WTC11 (cell line): ENCODE measurements at regions not wholly inside any gene's neighbourhood (a gene's known extent, or its start where the extent isn't known, plus 50 kb on each side); places are given as distances from the start of the nearest gene placed in this dataset.

ENCODE experiments used
- ATAC-seq: fragments of 200-7000 bp; cut with Tn5 transposase; 2 replicates; pipeline ENCODE4 v1.10.0; 2021; ENCODE audit warnings: mild to moderate bottlenecking, moderate library complexity
- CTCF ChIA-PET: fragments of 300-600 bp; sonication (Branson Sonifier 250); formaldehyde crosslinking; loops from one replicate; lab custom pipeline; 2021; ENCODE audit warnings: antibody characterized with exemption; lab: Charles Lee
- POLR2A ChIA-PET: fragments of 350-600 bp; sonication (Branson Sonifier 250); formaldehyde crosslinking; loops from one replicate; lab custom pipeline; 2021; ENCODE audit warnings: antibody characterized with exemption; lab: Charles Lee
- DNase-seq: peaks from one replicate; pipeline ENCODE4 v3.0.0; 2021; ENCODE audit warnings: low spot score
- H3K27ac Mint-ChIP-seq: 2 replicates; pipeline ENCODE4 v1.8.0; 2021; ENCODE audit warnings: mixed read lengths
- H3K27me3 Mint-ChIP-seq: 2 replicates; pipeline ENCODE4 v1.8.0; 2021; ENCODE audit warnings: low read depth, mild to moderate bottlenecking, moderate library complexity, mixed read lengths
- H3K36me3 Mint-ChIP-seq: 2 replicates; pipeline ENCODE4 v1.8.0; 2021; ENCODE audit warnings: mixed read lengths
- H3K4me1 Mint-ChIP-seq: 2 replicates; pipeline ENCODE4 v1.8.0; 2022; ENCODE audit warnings: mixed read lengths
- H3K4me3 Mint-ChIP-seq: 2 replicates; pipeline ENCODE4 v1.8.0; 2021; ENCODE audit warnings: mild to moderate bottlenecking, moderate library complexity, mixed read lengths
- H3K9me3 Mint-ChIP-seq: 2 replicates; pipeline ENCODE4 v1.8.0; 2021; ENCODE audit warnings: mixed read lengths
- CREM ChIP-seq: sonication (generic); formaldehyde crosslinking; IDR thresholded peaks from 2 replicates; pipeline ENCODE4 v1.8.1; 2022; ENCODE audit warnings: mild to moderate bottlenecking, missing genetic modification reagents, moderate library complexity
- EMX1 ChIP-seq: fragments of 250-450 bp; sonication (Bioruptor Pico); IDR thresholded peaks from 2 replicates; pipeline ENCODE4 v1.8.0; 2021; ENCODE audit warnings: mild to moderate bottlenecking
- HMGA2 ChIP-seq: fragments of 250-450 bp; sonication (Bioruptor Pico); IDR thresholded peaks from 2 replicates; pipeline ENCODE4 v1.4.0; 2021; ENCODE audit warnings: mild to moderate bottlenecking, moderate library complexity
- JUN ChIP-seq: sonication (generic); formaldehyde crosslinking; IDR thresholded peaks from 2 replicates; pipeline ENCODE4 v1.8.0; 2023; ENCODE audit warnings: mild to moderate bottlenecking, missing genetic modification reagents
- OVOL2 ChIP-seq: fragments of 250-450 bp; sonication (Bioruptor Pico); IDR thresholded peaks from 2 replicates; pipeline ENCODE4 v1.9.0; 2021; ENCODE audit warnings: mild to moderate bottlenecking, borderline replicate concordance
- SMAD3 ChIP-seq: sonication (generic); formaldehyde crosslinking; IDR thresholded peaks from 2 replicates; pipeline ENCODE4 v1.8.0; 2022; ENCODE audit warnings: missing genetic modification reagents, mild to moderate bottlenecking, borderline replicate concordance
- ZBTB21 ChIP-seq: sonication (generic); formaldehyde crosslinking; IDR thresholded peaks from 2 replicates; pipeline ENCODE4 v1.8.1; 2023; ENCODE audit warnings: mild to moderate bottlenecking, missing genetic modification reagents, borderline replicate concordance
- ZNF121 ChIP-seq: sonication (generic); formaldehyde crosslinking; IDR thresholded peaks from 2 replicates; pipeline ENCODE4 v1.8.0; 2023; ENCODE audit warnings: missing genetic modification reagents
- ZNF317 ChIP-seq: sonication (generic); formaldehyde crosslinking; IDR thresholded peaks from 2 replicates; pipeline ENCODE4 v1.8.1; 2023; ENCODE audit warnings: low read depth, mild to moderate bottlenecking, moderate library complexity, missing genetic modification reagents, borderline replicate concordance
- ZNF671 ChIP-seq: fragments of 250-450 bp; sonication (Bioruptor Pico); IDR thresholded peaks from 2 replicates; pipeline ENCODE4 v1.8.0; 2021; ENCODE audit warnings: mild to moderate bottlenecking
- TF ChIP-seq, protein P1 (sequence below): fragments of 250-450 bp; sonication (Bioruptor Pico); IDR thresholded peaks from 2 replicates; pipeline ENCODE4 v1.8.0; 2021; ENCODE audit warnings: mild to moderate bottlenecking
- TF ChIP-seq, protein P2 (sequence below): sonication (generic); formaldehyde crosslinking; IDR thresholded peaks from 2 replicates; pipeline ENCODE4 v1.8.1; 2022; ENCODE audit warnings: low read depth, missing genetic modification reagents, borderline replicate concordance
- TF ChIP-seq, protein P3 (sequence below): fragments of 250-450 bp; sonication (Bioruptor Pico); IDR thresholded peaks from 2 replicates; pipeline ENCODE4 v1.9.0; 2021; ENCODE audit warnings: mild to moderate bottlenecking, borderline replicate concordance
- TF ChIP-seq, protein P4 (sequence below): sonication (generic); formaldehyde crosslinking; IDR thresholded peaks from 2 replicates; pipeline ENCODE4 v1.8.1; 2022; ENCODE audit warnings: mild to moderate bottlenecking, moderate library complexity, missing genetic modification reagents
- TF ChIP-seq, protein P5 (sequence below): sonication (generic); formaldehyde crosslinking; IDR thresholded peaks from 2 replicates; pipeline ENCODE4 v1.8.0; 2022; ENCODE audit warnings: mild to moderate bottlenecking, missing genetic modification reagents
- TF ChIP-seq, protein P6 (sequence below): fragments of 250-450 bp; sonication (Bioruptor Pico); conservative IDR thresholded peaks from 2 replicates; pipeline ENCODE4 v1.9.0; 2021; ENCODE audit warnings: mild to moderate bottlenecking
- TF ChIP-seq, protein P7 (sequence below): sonication (generic); formaldehyde crosslinking; conservative IDR thresholded peaks from 2 replicates; pipeline ENCODE4 v1.8.1; 2023; ENCODE audit warnings: mild to moderate bottlenecking, low read depth, missing genetic modification reagents, moderate library complexity

DNA sequence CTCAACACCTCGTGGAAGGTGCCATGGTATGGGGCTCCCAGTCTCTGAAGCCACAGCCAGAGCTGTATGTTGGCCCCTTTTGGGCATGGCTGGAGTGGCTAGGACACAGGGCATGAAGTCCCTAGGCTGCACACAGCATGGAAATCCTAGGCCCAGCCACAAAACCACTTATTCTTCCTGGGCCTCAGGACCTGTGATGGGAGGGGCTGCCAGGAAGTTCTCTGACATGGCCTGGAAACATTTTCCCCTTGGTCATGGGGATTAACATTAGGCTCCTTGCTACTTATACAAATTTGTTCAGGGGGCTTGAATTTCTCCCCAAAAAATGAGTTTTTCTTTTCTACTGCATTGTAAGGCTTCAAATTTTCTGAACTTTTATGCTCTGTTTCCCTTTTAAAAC is 2091.2 kb upstream of the ACO1 start:
- ChIA-PET POLR2A (no interaction called here), CTCF (no interaction called here)
- Mint-ChIP-seq H3K4me3 (no peak overlapping the region), H3K27ac (no peak overlapping the region), H3K36me3 (no peaks in the 10 kb centered on the region), H3K4me1 (peaks cover 7% of the 10 kb centered on the region), H3K9me3 (no peaks in the 10 kb centered on the region), H3K27me3 (no peaks in the 10 kb centered on the region)
- no peak for ATAC-seq
- DNase-seq = no peak
- TF ChIP-seq, protein P1, sequence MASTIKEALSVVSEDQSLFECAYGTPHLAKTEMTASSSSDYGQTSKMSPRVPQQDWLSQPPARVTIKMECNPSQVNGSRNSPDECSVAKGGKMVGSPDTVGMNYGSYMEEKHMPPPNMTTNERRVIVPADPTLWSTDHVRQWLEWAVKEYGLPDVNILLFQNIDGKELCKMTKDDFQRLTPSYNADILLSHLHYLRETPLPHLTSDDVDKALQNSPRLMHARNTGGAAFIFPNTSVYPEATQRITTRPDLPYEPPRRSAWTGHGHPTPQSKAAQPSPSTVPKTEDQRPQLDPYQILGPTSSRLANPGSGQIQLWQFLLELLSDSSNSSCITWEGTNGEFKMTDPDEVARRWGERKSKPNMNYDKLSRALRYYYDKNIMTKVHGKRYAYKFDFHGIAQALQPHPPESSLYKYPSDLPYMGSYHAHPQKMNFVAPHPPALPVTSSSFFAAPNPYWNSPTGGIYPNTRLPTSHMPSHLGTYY (CRISPR knock-in tag) = no peak
- TF ChIP-seq CREM (CRISPR knock-in tag) (no peak), ZNF317 (CRISPR knock-in tag) (no peak), ZNF671 (no peak), EMX1 (no peak), ZNF121 (CRISPR knock-in tag) (no peak), ZBTB21 (CRISPR knock-in tag) (no peak), HMGA2 (CRISPR knock-in tag) (no peak), OVOL2 (CRISPR knock-in tag) (no peak), JUN (CRISPR knock-in tag) (no peak), SMAD3 (CRISPR knock-in tag) (no peak)
- TF ChIP-seq, protein P2, sequence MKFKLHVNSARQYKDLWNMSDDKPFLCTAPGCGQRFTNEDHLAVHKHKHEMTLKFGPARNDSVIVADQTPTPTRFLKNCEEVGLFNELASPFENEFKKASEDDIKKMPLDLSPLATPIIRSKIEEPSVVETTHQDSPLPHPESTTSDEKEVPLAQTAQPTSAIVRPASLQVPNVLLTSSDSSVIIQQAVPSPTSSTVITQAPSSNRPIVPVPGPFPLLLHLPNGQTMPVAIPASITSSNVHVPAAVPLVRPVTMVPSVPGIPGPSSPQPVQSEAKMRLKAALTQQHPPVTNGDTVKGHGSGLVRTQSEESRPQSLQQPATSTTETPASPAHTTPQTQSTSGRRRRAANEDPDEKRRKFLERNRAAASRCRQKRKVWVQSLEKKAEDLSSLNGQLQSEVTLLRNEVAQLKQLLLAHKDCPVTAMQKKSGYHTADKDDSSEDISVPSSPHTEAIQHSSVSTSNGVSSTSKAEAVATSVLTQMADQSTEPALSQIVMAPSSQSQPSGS (CRISPR knock-in tag) = no peak
- TF ChIP-seq, protein P3, sequence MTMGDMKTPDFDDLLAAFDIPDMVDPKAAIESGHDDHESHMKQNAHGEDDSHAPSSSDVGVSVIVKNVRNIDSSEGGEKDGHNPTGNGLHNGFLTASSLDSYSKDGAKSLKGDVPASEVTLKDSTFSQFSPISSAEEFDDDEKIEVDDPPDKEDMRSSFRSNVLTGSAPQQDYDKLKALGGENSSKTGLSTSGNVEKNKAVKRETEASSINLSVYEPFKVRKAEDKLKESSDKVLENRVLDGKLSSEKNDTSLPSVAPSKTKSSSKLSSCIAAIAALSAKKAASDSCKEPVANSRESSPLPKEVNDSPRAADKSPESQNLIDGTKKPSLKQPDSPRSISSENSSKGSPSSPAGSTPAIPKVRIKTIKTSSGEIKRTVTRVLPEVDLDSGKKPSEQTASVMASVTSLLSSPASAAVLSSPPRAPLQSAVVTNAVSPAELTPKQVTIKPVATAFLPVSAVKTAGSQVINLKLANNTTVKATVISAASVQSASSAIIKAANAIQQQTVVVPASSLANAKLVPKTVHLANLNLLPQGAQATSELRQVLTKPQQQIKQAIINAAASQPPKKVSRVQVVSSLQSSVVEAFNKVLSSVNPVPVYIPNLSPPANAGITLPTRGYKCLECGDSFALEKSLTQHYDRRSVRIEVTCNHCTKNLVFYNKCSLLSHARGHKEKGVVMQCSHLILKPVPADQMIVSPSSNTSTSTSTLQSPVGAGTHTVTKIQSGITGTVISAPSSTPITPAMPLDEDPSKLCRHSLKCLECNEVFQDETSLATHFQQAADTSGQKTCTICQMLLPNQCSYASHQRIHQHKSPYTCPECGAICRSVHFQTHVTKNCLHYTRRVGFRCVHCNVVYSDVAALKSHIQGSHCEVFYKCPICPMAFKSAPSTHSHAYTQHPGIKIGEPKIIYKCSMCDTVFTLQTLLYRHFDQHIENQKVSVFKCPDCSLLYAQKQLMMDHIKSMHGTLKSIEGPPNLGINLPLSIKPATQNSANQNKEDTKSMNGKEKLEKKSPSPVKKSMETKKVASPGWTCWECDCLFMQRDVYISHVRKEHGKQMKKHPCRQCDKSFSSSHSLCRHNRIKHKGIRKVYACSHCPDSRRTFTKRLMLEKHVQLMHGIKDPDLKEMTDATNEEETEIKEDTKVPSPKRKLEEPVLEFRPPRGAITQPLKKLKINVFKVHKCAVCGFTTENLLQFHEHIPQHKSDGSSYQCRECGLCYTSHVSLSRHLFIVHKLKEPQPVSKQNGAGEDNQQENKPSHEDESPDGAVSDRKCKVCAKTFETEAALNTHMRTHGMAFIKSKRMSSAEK (CRISPR knock-in tag) = no peak
- TF ChIP-seq, protein P4, sequence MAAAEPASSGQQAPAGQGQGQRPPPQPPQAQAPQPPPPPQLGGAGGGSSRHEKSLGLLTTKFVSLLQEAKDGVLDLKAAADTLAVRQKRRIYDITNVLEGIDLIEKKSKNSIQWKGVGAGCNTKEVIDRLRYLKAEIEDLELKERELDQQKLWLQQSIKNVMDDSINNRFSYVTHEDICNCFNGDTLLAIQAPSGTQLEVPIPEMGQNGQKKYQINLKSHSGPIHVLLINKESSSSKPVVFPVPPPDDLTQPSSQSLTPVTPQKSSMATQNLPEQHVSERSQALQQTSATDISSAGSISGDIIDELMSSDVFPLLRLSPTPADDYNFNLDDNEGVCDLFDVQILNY = no peak
- TF ChIP-seq, protein P5, sequence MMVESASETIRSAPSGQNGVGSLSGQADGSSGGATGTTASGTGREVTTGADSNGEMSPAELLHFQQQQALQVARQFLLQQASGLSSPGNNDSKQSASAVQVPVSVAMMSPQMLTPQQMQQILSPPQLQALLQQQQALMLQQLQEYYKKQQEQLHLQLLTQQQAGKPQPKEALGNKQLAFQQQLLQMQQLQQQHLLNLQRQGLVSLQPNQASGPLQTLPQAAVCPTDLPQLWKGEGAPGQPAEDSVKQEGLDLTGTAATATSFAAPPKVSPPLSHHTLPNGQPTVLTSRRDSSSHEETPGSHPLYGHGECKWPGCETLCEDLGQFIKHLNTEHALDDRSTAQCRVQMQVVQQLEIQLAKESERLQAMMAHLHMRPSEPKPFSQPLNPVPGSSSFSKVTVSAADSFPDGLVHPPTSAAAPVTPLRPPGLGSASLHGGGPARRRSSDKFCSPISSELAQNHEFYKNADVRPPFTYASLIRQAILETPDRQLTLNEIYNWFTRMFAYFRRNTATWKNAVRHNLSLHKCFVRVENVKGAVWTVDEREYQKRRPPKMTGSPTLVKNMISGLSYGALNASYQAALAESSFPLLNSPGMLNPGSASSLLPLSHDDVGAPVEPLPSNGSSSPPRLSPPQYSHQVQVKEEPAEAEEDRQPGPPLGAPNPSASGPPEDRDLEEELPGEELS (CRISPR knock-in tag) = no peak
- TF ChIP-seq, protein P6, sequence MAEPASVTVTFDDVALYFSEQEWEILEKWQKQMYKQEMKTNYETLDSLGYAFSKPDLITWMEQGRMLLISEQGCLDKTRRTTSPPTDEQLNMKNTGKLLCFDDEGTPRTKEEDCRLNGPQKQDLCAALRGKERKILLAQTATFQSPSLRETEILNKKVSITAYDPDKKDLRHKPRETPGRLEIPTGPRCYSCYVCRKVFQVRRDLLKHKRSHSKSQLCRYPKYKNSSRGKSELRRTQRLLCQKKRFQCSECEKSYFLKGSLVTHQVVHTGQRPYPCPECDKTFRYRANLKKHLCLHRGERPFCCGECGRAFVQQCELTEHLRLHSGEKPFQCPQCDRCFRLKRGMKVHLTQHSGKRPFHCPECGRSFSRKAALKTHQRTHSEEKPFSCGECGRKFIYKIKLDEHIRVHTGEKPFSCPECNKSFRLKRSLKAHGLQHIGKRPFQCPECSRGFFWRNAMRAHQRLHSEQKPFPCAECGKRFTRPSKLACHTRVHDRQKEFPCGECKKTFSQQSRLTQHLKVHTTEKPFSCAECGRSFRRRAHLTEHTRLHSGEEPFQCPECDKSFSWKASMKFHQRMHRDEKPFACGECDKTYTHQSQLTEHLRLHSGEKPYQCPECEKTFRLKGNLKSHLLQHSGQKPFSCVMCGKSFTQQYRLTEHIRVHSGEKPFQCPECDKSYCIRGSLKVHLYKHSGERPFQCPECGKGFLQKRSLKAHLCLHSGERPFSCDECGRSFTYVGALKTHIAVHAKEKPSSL (CRISPR knock-in tag) = no peak
- TF ChIP-seq, protein P7, sequence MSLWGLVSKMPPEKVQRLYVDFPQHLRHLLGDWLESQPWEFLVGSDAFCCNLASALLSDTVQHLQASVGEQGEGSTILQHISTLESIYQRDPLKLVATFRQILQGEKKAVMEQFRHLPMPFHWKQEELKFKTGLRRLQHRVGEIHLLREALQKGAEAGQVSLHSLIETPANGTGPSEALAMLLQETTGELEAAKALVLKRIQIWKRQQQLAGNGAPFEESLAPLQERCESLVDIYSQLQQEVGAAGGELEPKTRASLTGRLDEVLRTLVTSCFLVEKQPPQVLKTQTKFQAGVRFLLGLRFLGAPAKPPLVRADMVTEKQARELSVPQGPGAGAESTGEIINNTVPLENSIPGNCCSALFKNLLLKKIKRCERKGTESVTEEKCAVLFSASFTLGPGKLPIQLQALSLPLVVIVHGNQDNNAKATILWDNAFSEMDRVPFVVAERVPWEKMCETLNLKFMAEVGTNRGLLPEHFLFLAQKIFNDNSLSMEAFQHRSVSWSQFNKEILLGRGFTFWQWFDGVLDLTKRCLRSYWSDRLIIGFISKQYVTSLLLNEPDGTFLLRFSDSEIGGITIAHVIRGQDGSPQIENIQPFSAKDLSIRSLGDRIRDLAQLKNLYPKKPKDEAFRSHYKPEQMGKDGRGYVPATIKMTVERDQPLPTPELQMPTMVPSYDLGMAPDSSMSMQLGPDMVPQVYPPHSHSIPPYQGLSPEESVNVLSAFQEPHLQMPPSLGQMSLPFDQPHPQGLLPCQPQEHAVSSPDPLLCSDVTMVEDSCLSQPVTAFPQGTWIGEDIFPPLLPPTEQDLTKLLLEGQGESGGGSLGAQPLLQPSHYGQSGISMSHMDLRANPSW = no peak
